ENCODE measurements at regions not wholly inside any gene's neighbourhood (a gene's known extent, or its start where the extent isn't known, plus 50 kb on each side); places are given as distances from the start of the nearest gene placed in this dataset.

DNA sequence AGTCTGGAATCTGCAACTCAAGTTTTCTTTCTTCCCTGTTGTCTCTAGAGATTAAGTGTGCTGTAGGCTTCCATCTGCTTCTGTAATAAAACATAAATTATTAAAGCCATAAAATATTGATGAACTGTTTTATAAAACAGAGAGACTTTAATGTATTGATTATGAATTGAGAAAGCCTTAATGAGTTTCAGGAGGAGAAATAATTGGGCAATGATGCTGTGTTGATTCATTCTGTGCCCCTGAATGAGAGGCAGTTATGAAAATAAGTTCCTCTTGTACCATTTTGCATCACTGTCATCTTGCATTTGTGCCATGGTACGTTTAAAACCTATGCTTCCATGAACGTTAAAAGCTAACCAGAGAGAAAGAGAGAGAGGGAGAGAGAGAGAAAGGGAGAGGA is 194.1 kb upstream of the LARGE1 start:
- H3K27ac ChIP-seq: no peak overlapping the region
- TF ChIP-seq, protein P1, sequence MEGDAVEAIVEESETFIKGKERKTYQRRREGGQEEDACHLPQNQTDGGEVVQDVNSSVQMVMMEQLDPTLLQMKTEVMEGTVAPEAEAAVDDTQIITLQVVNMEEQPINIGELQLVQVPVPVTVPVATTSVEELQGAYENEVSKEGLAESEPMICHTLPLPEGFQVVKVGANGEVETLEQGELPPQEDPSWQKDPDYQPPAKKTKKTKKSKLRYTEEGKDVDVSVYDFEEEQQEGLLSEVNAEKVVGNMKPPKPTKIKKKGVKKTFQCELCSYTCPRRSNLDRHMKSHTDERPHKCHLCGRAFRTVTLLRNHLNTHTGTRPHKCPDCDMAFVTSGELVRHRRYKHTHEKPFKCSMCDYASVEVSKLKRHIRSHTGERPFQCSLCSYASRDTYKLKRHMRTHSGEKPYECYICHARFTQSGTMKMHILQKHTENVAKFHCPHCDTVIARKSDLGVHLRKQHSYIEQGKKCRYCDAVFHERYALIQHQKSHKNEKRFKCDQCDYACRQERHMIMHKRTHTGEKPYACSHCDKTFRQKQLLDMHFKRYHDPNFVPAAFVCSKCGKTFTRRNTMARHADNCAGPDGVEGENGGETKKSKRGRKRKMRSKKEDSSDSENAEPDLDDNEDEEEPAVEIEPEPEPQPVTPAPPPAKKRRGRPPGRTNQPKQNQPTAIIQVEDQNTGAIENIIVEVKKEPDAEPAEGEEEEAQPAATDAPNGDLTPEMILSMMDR (conservative IDR thresholded peaks at IDR 0.05; ENCODE audit: low read depth): no peak
- CTCF ChIA-PET: interaction anchor here (0.6 kb wide), 1 partner anchor 132 kb away, joined by 4 read pairs; no protein-coding TSS in a partner anchor
- DNase-seq (ENCODE audit: low spot score): no peak
- POLR2A ChIA-PET (ENCODE audit: low non-redundant PET): no interaction called here

DNA sequence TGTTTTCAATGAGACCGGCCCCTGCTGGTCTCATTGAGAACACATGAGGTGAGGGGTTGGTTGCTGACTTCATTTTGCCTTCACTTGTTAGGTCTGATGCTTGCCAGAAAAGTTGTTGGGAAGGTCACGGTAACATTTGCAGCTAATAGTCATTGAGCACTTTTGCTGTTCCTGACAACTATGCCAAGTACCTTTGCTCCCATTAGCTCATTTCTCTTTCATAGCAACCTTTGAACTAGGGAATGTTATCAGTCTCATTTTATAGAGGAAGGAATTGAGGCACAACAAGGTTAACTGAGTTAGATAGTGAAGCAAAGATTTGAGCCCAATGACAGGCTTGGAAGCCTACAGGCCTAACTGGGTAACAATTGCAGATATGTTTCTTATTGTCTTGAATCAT is 195.4 kb upstream of the LARGE1 start:
- TF ChIP-seq, protein P1 (conservative IDR thresholded peaks at IDR 0.05; ENCODE audit: low read depth): no peak
- H3K27ac ChIP-seq: no peak overlapping the region
- CTCF ChIA-PET: no interaction called here
- DNase-seq (ENCODE audit: low spot score): no peak
- POLR2A ChIA-PET (ENCODE audit: low non-redundant PET): no interaction called here

DNA sequence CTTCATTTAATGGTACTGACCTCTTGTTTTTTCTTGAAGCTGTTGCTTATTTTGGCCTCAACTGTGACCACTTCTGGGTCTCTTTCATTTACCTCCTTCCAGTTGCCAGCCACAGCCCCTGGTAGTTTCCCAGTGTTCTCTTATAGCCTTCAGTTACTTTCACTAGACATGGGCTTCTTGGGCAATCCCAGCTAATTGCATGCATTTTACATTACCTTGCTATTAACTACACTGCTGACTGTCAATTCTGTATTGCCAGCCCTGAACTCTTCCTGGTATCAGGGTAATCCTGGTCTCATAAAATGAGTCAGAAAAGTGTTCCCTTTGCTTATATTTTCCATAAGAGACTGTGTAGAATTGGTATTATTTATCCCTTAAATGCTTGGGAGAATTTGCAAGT is 195.8 kb upstream of the LARGE1 start:
- no peak overlapping the region for H3K27ac ChIP-seq
- ChIA-PET POLR2A (ENCODE audit: low non-redundant PET) (no interaction called here), CTCF (no interaction called here)
- DNase-seq (ENCODE audit: low spot score): no peak
- TF ChIP-seq, protein P1 (conservative IDR thresholded peaks at IDR 0.05; ENCODE audit: low read depth): no peak

DNA sequence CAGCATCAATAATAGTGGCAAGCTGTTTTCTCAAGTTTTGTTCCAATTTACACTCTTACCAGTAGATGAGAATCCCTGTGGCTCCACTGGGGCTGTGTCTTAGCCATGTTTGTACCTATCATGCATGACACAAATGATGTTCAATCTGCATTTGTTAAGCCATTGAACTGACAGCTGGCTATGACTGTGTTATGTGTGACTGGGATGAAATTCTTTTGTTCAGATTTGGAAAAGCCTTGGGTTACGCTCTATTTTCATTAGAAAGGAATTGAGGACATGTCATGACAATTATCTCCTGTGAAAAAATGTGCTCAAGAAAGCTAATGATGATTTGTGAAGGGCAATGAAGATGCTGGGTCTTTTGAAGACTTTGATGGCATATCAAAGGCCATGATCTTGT is 201.8 kb upstream of the LARGE1 start:
- no peak overlapping the region for H3K27ac ChIP-seq
- POLR2A ChIA-PET (ENCODE audit: low non-redundant PET): no interaction called here
- CTCF ChIA-PET: interaction anchor here (0.7 kb wide), 1 partner anchor 11 kb away, joined by 3 read pairs; no protein-coding TSS in a partner anchor
- DNase-seq (ENCODE audit: low spot score): no peak
- TF ChIP-seq, protein P1 (conservative IDR thresholded peaks at IDR 0.05; ENCODE audit: low read depth): no peak

DNA sequence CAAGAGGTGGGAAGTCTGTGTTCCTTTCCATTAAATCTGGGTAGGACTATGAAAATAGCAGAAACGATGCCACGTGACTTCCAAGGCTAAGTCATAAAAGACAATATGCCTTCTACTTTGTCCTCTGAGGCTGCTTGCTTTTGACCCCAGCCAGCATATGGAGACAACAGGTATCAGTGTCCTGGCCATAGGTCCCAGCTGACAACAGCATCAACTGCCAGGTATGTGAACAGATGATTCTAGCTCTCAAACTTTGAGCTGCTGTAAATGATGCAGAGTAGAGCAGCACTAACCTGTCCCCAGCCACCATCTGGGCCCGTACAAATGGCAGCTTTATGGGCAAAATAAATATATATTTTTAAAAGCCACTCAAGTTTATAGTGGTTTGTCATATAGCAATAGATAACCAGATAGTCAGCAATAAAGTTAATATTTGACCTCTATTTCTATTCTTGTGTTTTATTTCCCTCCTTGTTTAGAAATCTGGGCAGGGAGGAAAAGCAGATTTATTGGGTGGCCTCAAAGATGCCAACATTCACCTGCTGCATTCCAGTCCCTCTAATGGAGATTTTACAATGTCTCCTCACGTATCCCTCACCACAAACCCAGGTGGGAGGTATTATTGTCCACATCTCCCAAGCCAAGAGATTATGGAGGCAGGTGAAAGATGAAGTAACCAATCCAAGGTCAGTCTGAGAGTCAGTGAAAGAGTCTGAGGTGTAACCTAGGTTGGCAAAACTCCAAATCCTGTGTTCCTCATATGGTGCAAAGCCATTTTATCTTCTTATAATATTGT is 209.6 kb upstream of the LARGE1 start:
- TF ChIP-seq, protein P1 (conservative IDR thresholded peaks at IDR 0.05; ENCODE audit: low read depth): no peak
- no peak overlapping the region for H3K27ac ChIP-seq
- DNase-seq (ENCODE audit: low spot score): no peak
- POLR2A ChIA-PET (ENCODE audit: low non-redundant PET): no interaction called here
- CTCF ChIA-PET: no interaction called here

DNA sequence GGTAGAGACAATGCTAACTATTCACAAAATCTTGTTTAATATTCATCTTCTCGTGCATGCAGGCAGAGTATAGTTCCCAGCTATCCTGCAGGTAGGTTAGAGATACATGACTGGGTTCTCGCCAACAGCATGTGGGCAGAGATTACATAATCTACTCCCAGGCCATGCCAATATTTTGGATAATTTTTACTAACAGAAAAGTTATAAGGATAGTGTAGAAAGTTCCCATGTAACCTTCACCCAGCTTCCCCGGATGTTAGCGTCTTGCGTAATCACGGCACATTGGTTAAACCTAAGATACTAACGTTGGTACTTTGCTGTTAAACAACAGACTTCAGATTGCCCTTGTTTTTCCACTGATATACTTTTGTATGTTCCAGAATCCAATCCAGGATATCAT is 215.5 kb upstream of the LARGE1 start:
- DNase-seq (ENCODE audit: low spot score): no peak
- ChIA-PET CTCF (no interaction called here), POLR2A (ENCODE audit: low non-redundant PET) (no interaction called here)
- TF ChIP-seq, protein P1 (conservative IDR thresholded peaks at IDR 0.05; ENCODE audit: low read depth): no peak
- H3K27ac ChIP-seq: no peak overlapping the region
